Colonic mucosa (tissue), 4 donors: ENCODE measurements at regions not wholly inside any gene's neighbourhood (a gene's known extent, or its start where the extent isn't known, plus 50 kb on each side); places are given as distances from the start of the nearest gene placed in this dataset.

ENCODE experiments used
- DNase-seq: peaks from one replicate; pipeline ENCODE4 v3.0.0-alpha.2; 2020
- H3K27ac ChIP-seq: fragments of 200-600 bp; one replicate; pipeline ENCODE4 v1.8.0; 2021
- H3K27me3 ChIP-seq: fragments of 200-600 bp; one replicate; pipeline ENCODE4 v1.8.0; 2021
- H3K36me3 ChIP-seq: fragments of 200-600 bp; one replicate; pipeline ENCODE4 v1.8.0; 2021
- H3K4me1 ChIP-seq: fragments of 200-600 bp; one replicate; pipeline ENCODE4 v1.8.0; 2021; ENCODE audit warnings: mild to moderate bottlenecking
- H3K4me3 ChIP-seq: fragments of 200-600 bp; one replicate; pipeline ENCODE4 v1.8.0; 2021
- H3K9ac ChIP-seq, 2 donors: one replicate each; pipeline ENCODE4 v1.7.0; 2013; ENCODE audit warnings: control low read depth in 2 of 2, low read depth in 2 of 2, low read length in 2 of 2
- H3K9me3 ChIP-seq: fragments of 200-600 bp; one replicate; pipeline ENCODE4 v1.8.0; 2021
- intact Hi-C: fragments of 100-400 bp; cut with DNase I; formaldehyde crosslinking; loops from one replicate; pipeline ENCODE4 v1.14.1; 2022
- TF ChIP-seq, protein P1 (sequence below): fragments of 200-600 bp; IDR thresholded peaks from one replicate; pipeline ENCODE4 v1.8.0; 2022; ENCODE audit warnings: antibody characterized with exemption, mild to moderate bottlenecking
- donor health status: healthy.
- donor health status: DM: no; HTN: no; CAD: no.
- donor health status: DM: no; HTN: no; CAD: no.

DNA sequence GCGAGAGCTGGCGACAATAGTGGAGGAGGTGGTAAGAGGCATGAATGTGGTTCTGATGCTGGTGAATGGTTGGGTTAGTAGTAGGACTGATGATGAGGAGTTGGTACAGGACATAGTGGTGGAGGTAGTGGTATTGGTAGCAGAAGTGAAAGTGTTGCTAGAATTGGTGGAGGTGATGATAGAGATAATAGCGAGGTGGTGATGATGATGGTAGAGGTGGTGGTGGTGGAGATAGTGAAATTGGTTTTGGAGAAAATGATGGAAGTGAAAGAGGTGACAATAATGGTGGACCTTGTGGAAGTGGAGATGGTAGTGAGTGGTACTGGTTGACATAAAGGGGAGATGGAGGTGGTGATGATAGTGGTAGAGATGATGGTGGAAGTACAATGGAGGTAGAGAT lies 360.2 kb upstream of the JAG1 start:
- no peak overlapping the region for H3K27ac ChIP-seq
- H3K4me1 ChIP-seq, result no peaks in the 10 kb centered on the region
- no peak overlapping the region for H3K4me3 ChIP-seq
- intact Hi-C loops, result no loop called here
- no peak for DNase-seq
- H3K9me3 ChIP-seq, result no peaks in the 10 kb centered on the region
- H3K36me3 ChIP-seq, result no peaks in the 10 kb centered on the region
- no peak overlapping the region for H3K9ac ChIP-seq
- H3K27me3 ChIP-seq, result no peaks in the 10 kb centered on the region
- TF ChIP-seq, protein P1, sequence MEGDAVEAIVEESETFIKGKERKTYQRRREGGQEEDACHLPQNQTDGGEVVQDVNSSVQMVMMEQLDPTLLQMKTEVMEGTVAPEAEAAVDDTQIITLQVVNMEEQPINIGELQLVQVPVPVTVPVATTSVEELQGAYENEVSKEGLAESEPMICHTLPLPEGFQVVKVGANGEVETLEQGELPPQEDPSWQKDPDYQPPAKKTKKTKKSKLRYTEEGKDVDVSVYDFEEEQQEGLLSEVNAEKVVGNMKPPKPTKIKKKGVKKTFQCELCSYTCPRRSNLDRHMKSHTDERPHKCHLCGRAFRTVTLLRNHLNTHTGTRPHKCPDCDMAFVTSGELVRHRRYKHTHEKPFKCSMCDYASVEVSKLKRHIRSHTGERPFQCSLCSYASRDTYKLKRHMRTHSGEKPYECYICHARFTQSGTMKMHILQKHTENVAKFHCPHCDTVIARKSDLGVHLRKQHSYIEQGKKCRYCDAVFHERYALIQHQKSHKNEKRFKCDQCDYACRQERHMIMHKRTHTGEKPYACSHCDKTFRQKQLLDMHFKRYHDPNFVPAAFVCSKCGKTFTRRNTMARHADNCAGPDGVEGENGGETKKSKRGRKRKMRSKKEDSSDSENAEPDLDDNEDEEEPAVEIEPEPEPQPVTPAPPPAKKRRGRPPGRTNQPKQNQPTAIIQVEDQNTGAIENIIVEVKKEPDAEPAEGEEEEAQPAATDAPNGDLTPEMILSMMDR, result no peak

DNA sequence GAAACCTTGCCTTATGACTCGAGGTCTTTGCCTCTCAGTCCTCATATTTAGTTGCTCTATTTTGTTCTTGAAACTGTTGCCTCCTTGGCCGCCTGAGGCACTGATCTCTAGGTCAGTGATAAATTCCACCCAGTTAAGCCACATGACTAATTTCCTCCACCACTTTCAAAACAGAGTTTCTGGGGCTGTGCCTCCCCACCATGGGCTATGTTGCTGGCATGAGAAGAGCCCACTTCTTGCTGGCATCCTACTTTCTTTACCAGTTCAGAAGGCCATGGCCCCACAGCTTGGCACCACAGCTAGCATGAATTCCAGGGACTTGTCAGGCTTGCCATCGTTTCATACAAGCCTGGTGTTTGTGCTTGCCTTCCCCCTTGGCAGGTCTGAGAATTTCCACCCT lies 361.4 kb upstream of the JAG1 start:
- intact Hi-C loops, result no loop called here
- DNase-seq, result no peak

DNA sequence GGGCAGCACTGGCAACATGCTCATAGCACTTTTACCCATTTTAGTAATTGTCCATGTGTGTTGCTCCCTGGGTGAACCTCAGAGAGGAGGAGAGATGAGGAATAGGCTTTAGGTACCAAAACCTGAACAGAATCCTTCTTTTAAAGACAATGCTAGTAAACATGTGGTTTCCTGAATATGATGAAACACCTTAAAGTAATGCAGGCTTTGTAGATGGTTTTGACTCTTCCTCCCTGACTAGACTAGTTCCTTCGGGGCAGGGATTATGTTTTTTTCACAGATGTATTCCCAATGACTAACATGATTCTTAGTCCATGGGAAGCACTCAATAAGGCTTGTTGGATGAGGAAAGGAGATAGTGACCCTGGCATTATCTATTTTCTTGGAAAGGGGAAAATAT lies 367.6 kb upstream of the JAG1 start:
- H3K9ac ChIP-seq, result no peak overlapping the region
- DNase-seq, result no peak
- no peaks in the 10 kb centered on the region for H3K36me3 ChIP-seq
- no peaks in the 10 kb centered on the region for H3K27me3 ChIP-seq
- H3K4me3 ChIP-seq, result no peak overlapping the region
- no peaks in the 10 kb centered on the region for H3K4me1 ChIP-seq
- TF ChIP-seq, protein P1, result no peak
- intact Hi-C loops, result no loop called here
- H3K27ac ChIP-seq, result no peak overlapping the region
- no peaks in the 10 kb centered on the region for H3K9me3 ChIP-seq

More for the DNA sequence above, 361.4 kb upstream of the JAG1 start:
- no peak overlapping the region for H3K9ac ChIP-seq
- TF ChIP-seq, protein P1, result no peak
- H3K27ac ChIP-seq, result no peak overlapping the region
- no peaks in the 10 kb centered on the region for H3K27me3 ChIP-seq
- no peak overlapping the region for H3K4me3 ChIP-seq
- no peaks in the 10 kb centered on the region for H3K9me3 ChIP-seq
- H3K4me1 ChIP-seq, result no peaks in the 10 kb centered on the region
- H3K36me3 ChIP-seq, result no peaks in the 10 kb centered on the region

DNA sequence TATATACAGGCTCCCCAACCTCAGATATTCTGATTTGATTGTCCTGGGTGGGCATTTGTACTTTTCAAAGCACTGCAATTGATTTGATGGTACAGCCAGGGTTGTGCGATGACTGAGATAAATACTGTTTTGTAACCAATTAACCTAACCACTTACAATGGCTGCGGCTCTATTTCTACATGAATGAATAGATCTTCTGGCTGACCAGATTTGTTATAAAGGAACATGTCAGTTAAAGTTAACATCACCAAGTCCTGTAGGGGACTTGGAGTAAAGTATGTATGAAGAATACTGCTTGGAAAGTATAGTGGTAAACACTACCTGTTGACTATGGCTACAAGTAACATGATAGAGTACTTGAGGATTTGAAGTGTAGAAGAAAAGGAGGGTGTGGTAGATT lies 369.2 kb upstream of the JAG1 start:
- Histone ChIP-seq H3K27me3 (no peaks in the 10 kb centered on the region), H3K4me1 (no peaks in the 10 kb centered on the region), H3K27ac (no peak overlapping the region), H3K4me3 (no peak overlapping the region), H3K9me3 (no peaks in the 10 kb centered on the region), H3K9ac (no peak overlapping the region), H3K36me3 (no peaks in the 10 kb centered on the region)
- intact Hi-C loops, result no loop called here
- no peak for DNase-seq
- TF ChIP-seq, protein P1, result no peak

DNA sequence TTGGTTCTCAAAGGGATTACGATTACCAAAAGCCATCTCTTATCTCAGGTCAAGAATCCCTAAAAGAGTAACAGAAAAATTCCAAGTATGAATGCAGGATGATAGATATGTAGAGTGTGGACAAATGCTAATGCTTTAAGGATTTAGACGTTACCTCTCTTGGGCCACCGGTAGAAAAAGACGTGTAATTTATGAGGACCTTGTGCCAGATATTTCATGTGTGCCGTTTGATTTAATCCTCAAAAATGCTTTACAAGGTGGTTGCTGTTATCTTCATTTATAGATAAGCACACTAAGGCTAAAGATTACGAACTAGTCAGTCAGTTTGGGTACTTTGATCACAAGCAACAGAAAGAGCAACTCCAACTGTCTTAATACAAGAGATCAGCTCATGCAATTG lies 370.8 kb upstream of the JAG1 start:
- no peak for DNase-seq
- H3K9me3 ChIP-seq, result no peaks in the 10 kb centered on the region
- no peak overlapping the region for H3K27ac ChIP-seq
- no peak overlapping the region for H3K4me3 ChIP-seq
- no peak overlapping the region for H3K9ac ChIP-seq
- no peaks in the 10 kb centered on the region for H3K27me3 ChIP-seq
- TF ChIP-seq, protein P1, result no peak
- H3K4me1 ChIP-seq, result no peaks in the 10 kb centered on the region
- no peaks in the 10 kb centered on the region for H3K36me3 ChIP-seq
- intact Hi-C loops, result no loop called here
